GM10266 (cell line): ENCODE measurements at regions not wholly inside any gene's neighbourhood (a gene's known extent, or its start where the extent isn't known, plus 50 kb on each side); places are given as distances from the start of the nearest gene placed in this dataset.

Experiments
- DNase-seq: peaks from one replicate; pipeline ENCODE4 v3.0.0; 2012; ENCODE audit errors: extremely low spot score
- TF ChIP-seq, protein P1 (sequence below): IDR thresholded peaks from 2 replicates; pipeline ENCODE4 v1.5.1; 2012; ENCODE audit warnings: mild to moderate bottlenecking, low read depth; ENCODE audit not compliant: control insufficient read depth, insufficient read depth; ENCODE audit errors: missing control alignments

DNA sequence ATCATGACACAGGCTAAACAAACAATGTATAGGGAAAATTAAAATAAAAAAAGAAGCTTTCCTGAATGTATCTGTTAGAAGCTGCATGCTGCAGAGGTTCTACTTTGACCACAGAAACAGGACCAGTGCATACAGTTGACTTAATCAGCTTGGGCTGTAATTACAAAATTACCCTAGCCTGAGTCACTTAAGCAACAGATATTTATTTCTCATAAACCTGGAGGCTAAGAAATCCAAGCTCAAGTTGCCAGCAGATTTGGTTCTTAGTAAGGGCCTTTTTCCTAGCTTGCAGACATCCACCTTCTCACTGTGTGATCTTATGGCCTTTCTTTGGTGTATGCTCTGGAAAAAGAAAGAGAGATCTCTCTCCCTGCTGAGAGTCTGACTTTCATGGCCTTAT lies 946.5 kb upstream of the RAG2 start:
- no peak for DNase-seq
- TF ChIP-seq, protein P1, sequence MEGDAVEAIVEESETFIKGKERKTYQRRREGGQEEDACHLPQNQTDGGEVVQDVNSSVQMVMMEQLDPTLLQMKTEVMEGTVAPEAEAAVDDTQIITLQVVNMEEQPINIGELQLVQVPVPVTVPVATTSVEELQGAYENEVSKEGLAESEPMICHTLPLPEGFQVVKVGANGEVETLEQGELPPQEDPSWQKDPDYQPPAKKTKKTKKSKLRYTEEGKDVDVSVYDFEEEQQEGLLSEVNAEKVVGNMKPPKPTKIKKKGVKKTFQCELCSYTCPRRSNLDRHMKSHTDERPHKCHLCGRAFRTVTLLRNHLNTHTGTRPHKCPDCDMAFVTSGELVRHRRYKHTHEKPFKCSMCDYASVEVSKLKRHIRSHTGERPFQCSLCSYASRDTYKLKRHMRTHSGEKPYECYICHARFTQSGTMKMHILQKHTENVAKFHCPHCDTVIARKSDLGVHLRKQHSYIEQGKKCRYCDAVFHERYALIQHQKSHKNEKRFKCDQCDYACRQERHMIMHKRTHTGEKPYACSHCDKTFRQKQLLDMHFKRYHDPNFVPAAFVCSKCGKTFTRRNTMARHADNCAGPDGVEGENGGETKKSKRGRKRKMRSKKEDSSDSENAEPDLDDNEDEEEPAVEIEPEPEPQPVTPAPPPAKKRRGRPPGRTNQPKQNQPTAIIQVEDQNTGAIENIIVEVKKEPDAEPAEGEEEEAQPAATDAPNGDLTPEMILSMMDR, result no peak

DNA sequence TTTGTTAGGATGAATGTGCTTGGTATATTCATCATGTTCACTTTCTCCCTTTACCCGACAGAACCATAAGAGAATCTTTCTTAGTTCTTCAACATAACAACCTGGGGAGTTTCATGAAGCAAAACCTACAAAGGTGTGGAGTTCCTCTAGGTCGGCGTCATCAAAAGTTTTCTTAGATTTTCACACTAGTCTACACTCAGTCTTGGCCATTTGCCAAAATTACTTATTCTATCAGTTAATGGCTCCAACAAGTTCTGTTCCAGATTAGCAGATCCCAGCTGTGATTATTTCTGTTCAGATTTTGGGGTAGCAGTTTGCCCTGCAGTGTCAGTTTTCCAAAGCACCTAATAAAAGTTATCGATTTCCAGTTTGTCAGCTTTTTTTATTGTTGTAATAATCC lies 935.8 kb upstream of the RAG2 start:
- TF ChIP-seq, protein P1, result no peak
- no peak for DNase-seq

DNA sequence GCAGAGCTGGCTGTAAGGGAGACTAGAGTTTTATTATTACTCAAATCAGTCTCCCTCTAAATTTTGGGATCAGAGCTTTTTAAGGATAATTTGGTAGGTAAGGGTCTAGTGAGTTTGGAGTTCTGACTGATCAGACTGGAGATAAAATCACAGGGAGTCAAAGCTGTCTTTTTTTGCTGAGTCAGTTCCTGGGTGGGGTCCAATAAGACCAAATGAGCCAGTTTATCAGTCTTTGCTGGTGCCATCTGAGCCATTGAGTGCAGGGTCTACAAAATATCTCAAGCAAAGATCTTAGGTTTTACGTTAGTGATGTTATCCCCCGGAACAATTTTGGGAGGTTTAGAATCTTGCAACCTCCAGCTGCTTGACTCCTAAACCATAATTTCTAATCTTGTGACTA lies 935.1 kb upstream of the RAG2 start:
- TF ChIP-seq, protein P1, result no peak
- DNase-seq, result no peak

DNA sequence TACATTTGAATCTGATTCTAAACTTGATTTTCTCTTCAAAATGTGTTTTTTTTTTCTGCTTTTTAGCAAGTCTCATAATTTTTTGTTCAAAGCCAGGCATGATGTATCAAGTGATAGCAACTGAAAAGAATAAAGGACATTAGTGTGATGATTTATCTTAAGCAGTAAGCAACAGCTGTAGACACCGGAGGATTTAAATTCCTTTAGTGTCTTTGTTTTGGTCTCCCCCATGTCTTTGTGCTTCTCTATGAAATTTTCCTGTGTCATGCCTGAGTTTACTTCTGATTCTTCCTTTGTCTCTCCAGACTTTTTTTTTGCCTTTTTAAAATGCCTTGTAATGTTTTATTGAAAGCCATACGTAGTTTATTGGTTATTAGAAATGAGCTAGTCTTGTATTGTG lies 934.2 kb upstream of the RAG2 start:
- TF ChIP-seq, protein P1, result no peak
- DNase-seq, result no peak

DNA sequence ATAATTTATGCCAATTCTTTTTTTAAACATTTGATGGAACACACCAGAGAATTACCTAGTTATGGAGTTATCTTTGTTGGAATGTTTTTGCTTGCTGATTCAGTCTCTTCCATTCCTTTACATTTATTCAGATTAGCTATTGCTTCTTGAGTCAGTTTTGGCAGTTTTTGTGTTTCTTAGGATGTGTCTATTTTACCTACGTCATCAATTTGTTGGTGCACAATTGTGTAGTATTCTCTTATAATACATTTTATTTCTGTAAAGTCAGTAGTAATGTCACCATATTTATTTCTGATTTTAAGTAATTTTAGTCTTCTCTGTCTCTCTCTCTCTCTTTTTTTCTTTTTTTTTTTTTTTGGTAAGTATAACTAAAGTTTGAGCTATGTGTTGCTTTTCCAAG lies 929.5 kb upstream of the RAG2 start:
- TF ChIP-seq, protein P1, result no peak
- no peak for DNase-seq

DNA sequence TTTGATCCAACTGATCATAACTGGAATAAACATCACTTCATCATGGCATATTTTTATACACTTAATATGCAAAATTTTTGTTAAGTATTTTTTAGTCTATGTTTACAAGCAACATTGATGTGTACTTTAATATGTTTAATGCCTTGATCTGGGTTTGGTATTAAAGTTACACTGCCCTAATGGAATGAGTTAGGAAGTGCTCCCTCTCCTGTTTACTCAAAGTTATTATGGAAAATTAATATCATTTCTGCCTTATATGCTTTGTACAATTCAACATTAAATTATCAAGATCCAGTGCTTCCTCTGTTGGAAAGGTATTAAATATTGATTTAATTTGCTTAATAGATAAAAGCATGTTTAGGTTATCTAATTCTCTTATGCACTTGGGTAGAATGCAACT lies 927.3 kb upstream of the RAG2 start:
- TF ChIP-seq, protein P1, result no peak
- no peak for DNase-seq

DNA sequence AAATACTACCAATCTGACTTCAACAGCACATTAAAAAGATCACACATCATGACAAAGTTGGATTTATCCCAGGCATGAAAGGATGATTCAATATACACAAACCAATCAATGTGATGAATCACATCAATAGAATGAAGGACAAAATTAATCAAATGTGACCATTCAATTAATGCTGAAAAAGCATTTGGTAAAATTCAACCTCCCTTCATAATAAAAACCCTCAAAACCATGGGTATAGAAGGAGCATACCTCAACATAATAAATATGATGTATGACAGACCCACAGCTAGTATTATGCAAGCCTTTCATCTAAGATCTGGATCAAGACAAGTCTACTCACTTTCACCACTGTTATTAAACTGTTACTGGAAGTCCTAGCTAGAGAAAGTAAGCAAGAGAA lies 921.7 kb upstream of the RAG2 start:
- TF ChIP-seq, protein P1, result no peak
- DNase-seq, result no peak
